ENCODE measurements at regions not wholly inside any gene's neighbourhood (a gene's known extent, or its start where the extent isn't known, plus 50 kb on each side); places are given as distances from the start of the nearest gene placed in this dataset.

DNA sequence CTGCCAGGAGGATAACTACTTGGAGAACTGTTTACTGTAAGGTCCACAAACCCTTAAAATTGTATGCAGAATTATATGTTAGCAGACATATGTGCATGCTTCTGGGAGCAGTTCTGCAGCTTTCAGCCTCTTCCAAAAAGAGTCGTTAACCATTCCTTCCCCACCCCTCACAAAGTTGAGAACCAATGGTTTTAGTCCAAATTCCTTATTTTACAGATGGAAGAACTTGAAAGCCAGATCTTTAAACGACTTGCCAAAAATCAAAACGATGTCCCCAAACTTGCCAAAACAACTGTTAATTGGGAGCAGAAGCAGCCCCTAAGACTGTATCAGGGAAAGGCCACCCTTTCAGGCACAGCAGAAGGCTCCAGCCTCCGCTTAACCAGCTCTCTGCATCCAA is 266.4 kb upstream of the ANKRD55 start:
- TF ChIP-seq TAF1 (IDR thresholded peaks at IDR 0.05; ENCODE audit: borderline replicate concordance, insufficient read depth, low read length) (no peak), SIN3A (IDR thresholded peaks at IDR 0.05; ENCODE audit: borderline replicate concordance, insufficient read depth, low read length) (no peak), POLR2AphosphoS5 (IDR thresholded peaks at IDR 0.05; ENCODE audit: low read depth, low read length) (no peak), FOXP2 (optimal IDR thresholded peaks at IDR 0.05; ENCODE audit: borderline replicate concordance, extremely low read depth, extremely low read length, insufficient read depth) (no peak)
- TF ChIP-seq, protein P1, sequence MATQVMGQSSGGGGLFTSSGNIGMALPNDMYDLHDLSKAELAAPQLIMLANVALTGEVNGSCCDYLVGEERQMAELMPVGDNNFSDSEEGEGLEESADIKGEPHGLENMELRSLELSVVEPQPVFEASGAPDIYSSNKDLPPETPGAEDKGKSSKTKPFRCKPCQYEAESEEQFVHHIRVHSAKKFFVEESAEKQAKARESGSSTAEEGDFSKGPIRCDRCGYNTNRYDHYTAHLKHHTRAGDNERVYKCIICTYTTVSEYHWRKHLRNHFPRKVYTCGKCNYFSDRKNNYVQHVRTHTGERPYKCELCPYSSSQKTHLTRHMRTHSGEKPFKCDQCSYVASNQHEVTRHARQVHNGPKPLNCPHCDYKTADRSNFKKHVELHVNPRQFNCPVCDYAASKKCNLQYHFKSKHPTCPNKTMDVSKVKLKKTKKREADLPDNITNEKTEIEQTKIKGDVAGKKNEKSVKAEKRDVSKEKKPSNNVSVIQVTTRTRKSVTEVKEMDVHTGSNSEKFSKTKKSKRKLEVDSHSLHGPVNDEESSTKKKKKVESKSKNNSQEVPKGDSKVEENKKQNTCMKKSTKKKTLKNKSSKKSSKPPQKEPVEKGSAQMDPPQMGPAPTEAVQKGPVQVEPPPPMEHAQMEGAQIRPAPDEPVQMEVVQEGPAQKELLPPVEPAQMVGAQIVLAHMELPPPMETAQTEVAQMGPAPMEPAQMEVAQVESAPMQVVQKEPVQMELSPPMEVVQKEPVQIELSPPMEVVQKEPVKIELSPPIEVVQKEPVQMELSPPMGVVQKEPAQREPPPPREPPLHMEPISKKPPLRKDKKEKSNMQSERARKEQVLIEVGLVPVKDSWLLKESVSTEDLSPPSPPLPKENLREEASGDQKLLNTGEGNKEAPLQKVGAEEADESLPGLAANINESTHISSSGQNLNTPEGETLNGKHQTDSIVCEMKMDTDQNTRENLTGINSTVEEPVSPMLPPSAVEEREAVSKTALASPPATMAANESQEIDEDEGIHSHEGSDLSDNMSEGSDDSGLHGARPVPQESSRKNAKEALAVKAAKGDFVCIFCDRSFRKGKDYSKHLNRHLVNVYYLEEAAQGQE (IDR thresholded peaks at IDR 0.05; ENCODE audit: insufficient read depth in 1 of 2, low read depth in 2 of 2, low read length in 2 of 2): no peak

DNA sequence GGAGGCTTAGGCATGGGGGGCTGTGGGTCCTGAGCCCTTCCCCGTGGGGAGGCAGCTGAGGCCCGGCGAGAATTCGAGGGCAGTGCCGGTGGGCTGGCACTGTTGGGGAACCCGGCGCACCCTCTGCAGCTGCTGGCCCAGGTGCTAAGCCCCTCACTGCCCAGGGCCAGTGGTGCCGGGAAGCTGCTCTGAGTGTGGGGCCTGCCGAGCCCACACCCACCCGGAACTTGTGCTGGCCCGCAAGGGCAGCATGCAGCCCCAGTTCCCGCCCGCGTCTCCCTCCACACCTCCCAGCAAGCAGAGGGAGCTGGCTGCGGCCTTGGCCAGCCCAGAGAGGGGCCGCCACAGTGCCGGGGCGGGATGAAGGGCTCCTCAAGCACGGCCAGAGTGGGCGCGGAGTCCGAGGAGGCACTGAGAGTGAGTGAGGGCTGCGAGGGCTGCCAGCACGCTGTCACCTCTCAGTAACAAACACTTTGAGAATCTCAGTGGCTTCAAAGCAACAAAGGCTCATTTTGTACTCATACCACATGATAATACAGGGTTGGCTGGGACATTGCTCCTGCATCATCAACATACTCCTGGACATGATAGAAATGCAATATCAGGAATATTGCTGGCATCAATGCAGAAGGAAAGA is 265.7 kb upstream of the ANKRD55 start:
- TF ChIP-seq POLR2AphosphoS5 (IDR thresholded peaks at IDR 0.05; ENCODE audit: low read depth, low read length) (no peak), FOXP2 (optimal IDR thresholded peaks at IDR 0.05; ENCODE audit: borderline replicate concordance, extremely low read depth, extremely low read length, insufficient read depth) (no peak), TAF1 (IDR thresholded peaks at IDR 0.05; ENCODE audit: borderline replicate concordance, insufficient read depth, low read length) (no peak), SIN3A (IDR thresholded peaks at IDR 0.05; ENCODE audit: borderline replicate concordance, insufficient read depth, low read length) (no peak)
- TF ChIP-seq, protein P1 (IDR thresholded peaks at IDR 0.05; ENCODE audit: insufficient read depth in 1 of 2, low read depth in 2 of 2, low read length in 2 of 2): no peak

DNA sequence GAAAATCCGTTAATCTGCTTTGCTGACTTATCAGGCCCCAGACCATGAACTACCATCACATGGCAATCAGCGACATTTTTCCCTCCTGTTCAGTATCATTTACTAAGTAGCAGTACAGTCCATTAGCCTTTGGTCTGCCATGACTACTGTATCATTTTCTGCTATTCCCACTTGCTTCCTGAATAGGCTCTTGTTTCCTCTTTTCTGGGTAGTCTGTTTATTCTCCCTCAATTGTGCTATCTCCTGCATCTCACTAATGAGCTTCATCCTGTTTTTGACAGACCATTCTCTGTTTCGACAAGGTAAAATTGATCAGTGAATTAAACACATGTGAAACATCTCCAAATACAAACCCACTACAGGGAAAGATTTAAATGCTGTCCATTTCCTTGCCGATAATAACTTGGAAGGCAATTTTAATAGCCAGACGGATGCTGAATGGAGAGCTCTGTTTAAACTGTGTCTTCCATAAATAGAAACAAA is 263.5 kb upstream of the ANKRD55 start:
- TF ChIP-seq, protein P1 (IDR thresholded peaks at IDR 0.05; ENCODE audit: insufficient read depth in 1 of 2, low read depth in 2 of 2, low read length in 2 of 2): no peak
- TF ChIP-seq SIN3A (IDR thresholded peaks at IDR 0.05; ENCODE audit: borderline replicate concordance, insufficient read depth, low read length): no peak
- 0 out of 2 replicates have a peak, but pooled peaks have one; percentile 15 for TF ChIP-seq TAF1 (IDR thresholded peaks at IDR 0.05; ENCODE audit: borderline replicate concordance, insufficient read depth, low read length)

DNA sequence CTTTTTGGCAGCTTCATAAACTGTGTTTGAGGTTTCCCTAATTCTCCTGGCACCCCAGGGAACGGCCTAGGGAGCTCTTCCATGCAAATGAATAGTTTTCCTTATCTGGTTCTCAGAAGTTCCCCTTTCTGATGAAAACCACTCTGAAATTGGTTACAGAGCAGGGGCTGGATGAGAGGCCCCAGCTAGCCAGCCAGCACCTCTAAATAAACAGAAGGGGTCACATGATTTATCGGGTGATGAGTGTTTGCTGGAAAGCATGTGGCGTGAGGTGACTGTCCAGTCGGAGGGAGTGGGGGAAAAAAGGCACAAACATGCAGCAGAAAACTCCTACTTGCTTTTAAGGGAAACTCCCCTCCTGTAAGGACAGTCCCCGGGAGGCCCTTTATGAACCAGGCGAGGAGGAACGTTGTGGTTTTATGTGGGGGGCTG is 261.2 kb upstream of the ANKRD55 start:
- TF ChIP-seq FOXP2 (optimal IDR thresholded peaks at IDR 0.05; ENCODE audit: borderline replicate concordance, extremely low read depth, extremely low read length, insufficient read depth): no peak
- TF ChIP-seq SIN3A (IDR thresholded peaks at IDR 0.05; ENCODE audit: borderline replicate concordance, insufficient read depth, low read length): no peak
- TF ChIP-seq POLR2AphosphoS5 (IDR thresholded peaks at IDR 0.05; ENCODE audit: low read depth, low read length): no peak
- no peak for TF ChIP-seq TAF1 (IDR thresholded peaks at IDR 0.05; ENCODE audit: borderline replicate concordance, insufficient read depth, low read length)
- TF ChIP-seq, protein P1 (IDR thresholded peaks at IDR 0.05; ENCODE audit: insufficient read depth in 1 of 2, low read depth in 2 of 2, low read length in 2 of 2): no peak

Measured in PFSK-1 (cell line).